ENCODE measurements at regions not wholly inside any gene's neighbourhood (a gene's known extent, or its start where the extent isn't known, plus 50 kb on each side); places are given as distances from the start of the nearest gene placed in this dataset.
"Not testable (repeated sequence)": the region's sequence is repeated elsewhere in the genome, so short reads cannot be mapped to it uniquely, and the experiment has no call there.

- DNase-seq: not testable (repeated sequence)
Measured at GRCh38 chr12:14215949-14216348, 149.5 kb upstream of the ATF7IP start.

- no peak for DNase-seq
Measured at GRCh38 chr12:14216405-14217294, 148.8 kb upstream of the ATF7IP start.

- no peak for DNase-seq
Measured at GRCh38 chr12:14219156-14219555, 146.3 kb upstream of the ATF7IP start.

- DNase-seq: not testable (repeated sequence)
Measured at GRCh38 chr12:14219670-14220069, 145.8 kb upstream of the ATF7IP start.

- no peak for DNase-seq
Measured at GRCh38 chr12:14225064-14225463, 140.4 kb upstream of the ATF7IP start.

GRCh38 chr12:14235176-14235575, 130.3 kb upstream of the ATF7IP start:
- DNase-seq: not testable (repeated sequence)

- not testable (repeated sequence) for DNase-seq
Measured at GRCh38 chr12:14236641-14237040, 128.8 kb upstream of the ATF7IP start.

GRCh38 chr12:14238221-14238792, 127.2 kb upstream of the ATF7IP start:
- DNase-seq: no peak

GRCh38 chr12:14239350-14239934, 126.0 kb upstream of the ATF7IP start:
- peak; percentile 64 for DNase-seq

GRCh38 chr12:14239935-14240872, 125.3 kb upstream of the ATF7IP start:
- peak; percentile 24 for DNase-seq

- no peak for DNase-seq
Measured at GRCh38 chr12:14240873-14241220, 124.6 kb upstream of the ATF7IP start.

GRCh38 chr12:14242825-14243224, 122.7 kb upstream of the ATF7IP start:
- DNase-seq: not testable (repeated sequence)

- no peak for DNase-seq
Measured at GRCh38 chr12:14243941-14244340, 121.5 kb upstream of the ATF7IP start.

- DNase-seq: no peak
Measured at GRCh38 chr12:14244876-14245669, 120.4 kb upstream of the ATF7IP start.

GRCh38 chr12:14247166-14247565, 118.3 kb upstream of the ATF7IP start:
- DNase-seq: no peak

- DNase-seq: no peak
Measured at GRCh38 chr12:14249368-14249767, 116.1 kb upstream of the ATF7IP start.

GRCh38 chr12:14252697-14253096, 112.8 kb upstream of the ATF7IP start:
- peak; percentile 13 for DNase-seq

- DNase-seq: no peak
Measured at GRCh38 chr12:14253496-14253895, 112.0 kb upstream of the ATF7IP start.

- DNase-seq: no peak
Measured at GRCh38 chr12:14254781-14255180, 110.7 kb upstream of the ATF7IP start.

- DNase-seq: peak; percentile 60
Measured at GRCh38 chr12:14256121-14256520, 109.4 kb upstream of the ATF7IP start.

- DNase-seq: peak; percentile 83
Measured at GRCh38 chr12:14256555-14257169, 108.8 kb upstream of the ATF7IP start.

GRCh38 chr12:14257303-14257733, 108.2 kb upstream of the ATF7IP start:
- no peak for DNase-seq

All from activated CD4-positive, alpha-beta T cell treated with anti-CD3 and anti-CD28 coated beads, Interleukin-2, amount 50 U/mL, for 16 hours (primary cell).